IPS DF 6.9 (cell line): ENCODE measurements at regions not wholly inside any gene's neighbourhood (a gene's known extent, or its start where the extent isn't known, plus 50 kb on each side); places are given as distances from the start of the nearest gene placed in this dataset.

Experiments used
- DNase-seq: peaks from one replicate; pipeline ENCODE4 v3.0.0-alpha.2; 2013; ENCODE audit warnings: low read depth, low spot score
- H3K27ac ChIP-seq: one replicate; pipeline ENCODE4 v1.5.1; 2013; ENCODE audit warnings: low read length, control low read depth
- H3K27me3 ChIP-seq: 2 replicates; pipeline ENCODE4 v1.6.1; 2013; ENCODE audit warnings: mild to moderate bottlenecking, low read length; ENCODE audit not compliant: control insufficient read depth, insufficient read depth
- H3K36me3 ChIP-seq: 2 replicates; pipeline ENCODE4 v1.6.1; 2013; ENCODE audit warnings: low read length; ENCODE audit not compliant: control insufficient read depth, insufficient read depth
- H3K4me1 ChIP-seq: 2 replicates; pipeline ENCODE4 v1.6.1; 2013; ENCODE audit warnings: low read length; ENCODE audit not compliant: control insufficient read depth, insufficient read depth
- H3K4me3 ChIP-seq: 2 replicates; pipeline ENCODE4 v1.5.1; 2013; ENCODE audit warnings: mild to moderate bottlenecking, low read length
- H3K9me3 ChIP-seq: 2 replicates; pipeline ENCODE4 v1.6.1; 2013; ENCODE audit warnings: low read length, inconsistent platforms; ENCODE audit not compliant: control insufficient read depth, insufficient read depth
- WGBS: extraction: QIAGEN DNeasy Blood & Tissue Kit; methylation state at CpG from one replicate; pipeline ENCODE4 v1.1.7; 2013; ENCODE audit warnings: mixed read lengths, missing lambda C conversion rate; ENCODE audit not compliant: insufficient read length, insufficient coverage; 5-methylcytosine and 5-hydroxymethylcytosine counted together

DNA sequence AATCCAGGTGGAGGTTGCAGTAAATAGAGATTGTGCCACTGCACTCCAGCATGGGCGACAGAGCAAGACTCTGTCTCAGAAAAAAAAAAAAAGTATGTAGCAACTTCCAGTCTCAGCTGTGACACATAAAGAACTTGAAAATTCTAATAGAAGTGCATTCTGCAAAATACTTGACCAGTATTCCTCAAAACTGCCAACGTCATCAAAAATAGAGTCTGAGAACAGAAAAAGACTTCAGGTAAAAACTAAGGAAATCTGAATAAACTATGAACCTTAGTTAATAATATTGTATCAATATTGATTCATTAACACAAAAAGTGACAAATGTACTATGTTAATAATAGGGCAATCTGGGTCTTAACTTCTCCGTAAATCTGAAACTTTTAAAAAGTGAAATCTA, 76.7 kb upstream of the WDR75 start:
- no peak for DNase-seq
- Histone ChIP-seq H3K27me3 (no peaks in the 10 kb centered on the region), H3K36me3 (no peaks in the 10 kb centered on the region), H3K4me3 (no peak overlapping the region), H3K4me1 (no peaks in the 10 kb centered on the region), H3K27ac (no peak overlapping the region), H3K9me3 (no peaks in the 10 kb centered on the region)
- no CpG with 5 or more reads among the region's 3 CpGs for WGBS

DNA sequence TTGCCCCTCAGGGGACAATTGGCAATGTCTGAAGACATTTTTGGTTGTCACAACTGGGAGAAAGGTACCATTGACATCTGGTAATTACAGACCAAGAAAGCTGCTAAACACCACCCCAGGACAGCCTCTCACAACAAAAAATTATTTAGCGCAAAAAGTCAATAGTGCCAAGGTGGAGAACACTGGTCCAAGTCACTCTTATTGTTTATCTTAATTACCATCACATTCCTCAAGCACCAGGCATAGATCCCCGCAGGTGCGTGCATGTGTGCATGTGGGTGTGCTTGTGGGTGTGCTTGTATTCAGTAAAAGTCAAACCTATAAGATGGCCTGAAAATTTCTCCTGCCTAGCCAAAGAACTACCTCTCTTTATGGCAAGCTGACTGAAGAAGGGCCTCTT, 74.9 kb upstream of the WDR75 start:
- no peaks in the 10 kb centered on the region for H3K27me3 ChIP-seq
- no peak overlapping the region for H3K4me3 ChIP-seq
- no peaks in the 10 kb centered on the region for H3K36me3 ChIP-seq
- WGBS: no CpG with 5 or more reads among the region's 3 CpGs
- H3K9me3 ChIP-seq: no peaks in the 10 kb centered on the region
- no peak overlapping the region for H3K27ac ChIP-seq
- no peak for DNase-seq
- H3K4me1 ChIP-seq: no peaks in the 10 kb centered on the region

DNA sequence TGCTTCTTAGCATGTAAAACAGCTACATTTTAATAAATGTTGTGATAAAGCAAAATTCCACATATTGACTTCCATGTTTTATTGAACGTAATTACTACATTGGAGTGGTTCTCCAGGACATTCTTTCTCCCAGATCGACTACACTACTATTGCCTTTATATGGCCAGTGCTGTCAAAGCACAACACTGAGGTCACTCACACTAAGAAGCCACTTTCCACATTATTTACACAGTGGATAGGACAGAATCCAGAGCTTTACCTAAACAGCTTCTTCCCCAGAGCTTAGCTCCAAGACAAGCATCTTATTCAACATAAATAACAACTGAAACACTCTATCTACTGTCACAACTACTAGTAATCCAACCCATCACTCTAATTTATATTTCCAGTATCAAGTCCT, 73.9 kb upstream of the WDR75 start:
- no peaks in the 10 kb centered on the region for H3K9me3 ChIP-seq
- no peak overlapping the region for H3K27ac ChIP-seq
- no peak overlapping the region for H3K4me3 ChIP-seq
- no peak for DNase-seq
- no peaks in the 10 kb centered on the region for H3K36me3 ChIP-seq
- no peaks in the 10 kb centered on the region for H3K27me3 ChIP-seq
- WGBS: no CpG with 5 or more reads among the region's 2 CpGs
- no peaks in the 10 kb centered on the region for H3K4me1 ChIP-seq

DNA sequence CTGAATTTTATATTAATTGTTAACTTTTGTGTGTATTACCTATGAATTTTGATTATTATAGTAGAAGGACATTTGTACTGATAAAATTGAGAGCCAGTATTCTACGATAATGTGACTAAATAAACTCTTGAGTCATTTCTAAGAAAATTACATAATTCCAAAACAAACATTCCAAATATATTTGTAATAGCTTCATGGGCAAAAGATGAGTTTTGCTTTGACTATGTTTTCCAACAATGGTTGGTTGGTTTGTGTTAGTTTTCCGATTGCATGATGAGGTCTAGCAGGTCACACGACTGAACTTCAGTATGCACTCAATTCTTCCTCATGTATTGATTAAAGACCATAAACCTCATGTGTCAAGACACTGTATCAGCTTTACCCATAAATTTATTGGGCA, 71.7 kb upstream of the WDR75 start:
- no CpG with 5 or more reads among the region's 3 CpGs for WGBS

DNA sequence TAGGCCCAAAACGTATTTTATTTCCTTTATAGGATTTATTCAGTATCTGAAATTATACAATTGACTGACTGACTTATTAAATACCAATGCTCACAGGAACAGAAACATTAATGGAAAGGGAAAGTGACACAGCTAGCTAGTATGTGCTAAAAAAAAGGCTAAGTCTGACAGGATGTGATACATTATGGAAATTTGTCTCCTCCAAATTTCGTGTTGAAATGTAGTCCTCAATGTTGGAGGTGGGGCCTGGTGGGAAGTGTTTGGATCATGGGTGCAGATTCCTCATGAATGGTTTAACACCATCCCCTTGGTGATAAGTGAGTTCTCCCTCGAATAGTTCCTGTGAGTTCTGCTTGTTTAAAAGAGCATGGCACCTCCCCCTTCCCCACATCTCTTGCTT, 70.6 kb upstream of the WDR75 start:
- Histone ChIP-seq H3K9me3 (no peaks in the 10 kb centered on the region), H3K27ac (no peak overlapping the region), H3K36me3 (no peaks in the 10 kb centered on the region), H3K4me3 (no peak overlapping the region), H3K4me1 (no peaks in the 10 kb centered on the region), H3K27me3 (no peaks in the 10 kb centered on the region)
- DNase-seq: no peak
- 100% methylated on average over 1 of the region's 3 CpGs for WGBS

More for the DNA sequence above, 71.7 kb upstream of the WDR75 start:
- H3K4me1 ChIP-seq: no peaks in the 10 kb centered on the region
- H3K4me3 ChIP-seq: no peak overlapping the region
- no peak for DNase-seq
- no peaks in the 10 kb centered on the region for H3K27me3 ChIP-seq
- H3K27ac ChIP-seq: no peak overlapping the region
- no peaks in the 10 kb centered on the region for H3K9me3 ChIP-seq
- H3K36me3 ChIP-seq: no peaks in the 10 kb centered on the region

DNA sequence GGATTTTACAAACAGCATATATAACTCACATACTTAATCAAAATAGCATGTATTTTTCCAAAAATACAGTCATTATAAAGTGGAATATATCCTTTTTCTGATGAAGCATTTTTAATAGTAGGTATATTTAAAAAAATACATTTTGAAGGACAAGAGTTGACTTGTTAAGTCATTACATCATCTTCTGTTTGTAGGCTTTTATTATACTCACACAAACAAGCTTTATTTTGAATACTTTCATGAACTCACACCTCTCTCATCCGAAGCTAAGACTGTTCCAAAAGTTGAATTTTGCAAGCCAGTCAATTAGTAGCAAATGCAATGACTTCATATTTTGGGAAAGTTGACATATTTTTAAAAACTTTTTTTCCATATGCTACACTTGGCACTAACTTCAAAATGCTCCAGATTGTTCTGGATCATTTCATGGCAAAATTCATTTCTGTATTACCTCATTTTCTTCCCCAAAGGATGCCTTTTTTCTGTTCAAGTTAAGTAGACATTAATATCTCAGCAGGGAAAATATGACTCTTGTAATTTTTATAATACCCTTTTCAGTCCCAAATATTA, 68.5 kb upstream of the WDR75 start:
- Histone ChIP-seq H3K27ac (no peak overlapping the region), H3K4me1 (no peaks in the 10 kb centered on the region), H3K9me3 (no peaks in the 10 kb centered on the region), H3K36me3 (no peaks in the 10 kb centered on the region), H3K27me3 (no peaks in the 10 kb centered on the region), H3K4me3 (no peak overlapping the region)
- WGBS: no CpG with 5 or more reads among the region's 1 CpG
- DNase-seq: no peak

DNA sequence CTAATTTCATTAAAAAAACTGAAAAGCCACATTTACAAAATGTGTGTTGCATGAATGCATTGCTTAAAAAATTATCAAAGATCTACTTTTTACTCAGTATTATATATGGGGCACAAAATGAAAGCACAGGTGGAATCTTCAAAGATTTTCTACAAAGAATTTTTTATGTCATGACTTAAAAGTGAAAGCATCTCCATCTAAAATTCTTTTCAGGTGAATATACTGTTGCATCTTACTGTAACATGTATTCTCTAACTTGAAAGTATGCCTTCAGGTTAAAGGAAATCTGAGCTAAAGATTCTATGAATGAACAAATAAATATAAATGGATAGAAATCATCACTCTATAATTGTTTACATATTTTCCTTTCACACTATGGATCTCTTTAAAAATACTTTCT, 66.8 kb upstream of the WDR75 start:
- Histone ChIP-seq H3K27ac (no peak overlapping the region), H3K9me3 (no peaks in the 10 kb centered on the region), H3K27me3 (no peaks in the 10 kb centered on the region), H3K4me1 (no peaks in the 10 kb centered on the region), H3K36me3 (no peaks in the 10 kb centered on the region), H3K4me3 (no peak overlapping the region)
- DNase-seq: no peak

DNA sequence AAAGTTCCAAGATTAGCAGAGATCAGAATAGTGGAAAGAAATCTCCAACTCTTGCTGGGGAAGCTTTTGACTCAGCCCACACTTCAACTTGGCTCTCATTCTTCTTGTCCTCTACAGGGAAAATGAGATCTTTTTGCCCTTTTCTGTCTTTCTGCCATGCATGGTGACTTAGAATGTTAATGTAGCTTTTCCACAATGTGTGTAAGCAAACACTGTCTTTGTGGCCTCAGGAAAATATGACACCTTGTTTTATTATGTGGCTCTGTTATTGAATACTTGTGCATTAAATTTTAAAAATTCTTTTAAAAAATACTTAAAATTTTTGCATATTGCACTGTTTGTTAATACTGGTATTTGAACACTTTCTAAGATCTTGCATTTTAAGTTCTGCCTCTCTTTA, 65.4 kb upstream of the WDR75 start:
- H3K27ac ChIP-seq: no peak overlapping the region
- no peak for DNase-seq
- no peaks in the 10 kb centered on the region for H3K9me3 ChIP-seq
- no peaks in the 10 kb centered on the region for H3K27me3 ChIP-seq
- no peaks in the 10 kb centered on the region for H3K36me3 ChIP-seq
- H3K4me3 ChIP-seq: no peak overlapping the region
- H3K4me1 ChIP-seq: no peaks in the 10 kb centered on the region

DNA sequence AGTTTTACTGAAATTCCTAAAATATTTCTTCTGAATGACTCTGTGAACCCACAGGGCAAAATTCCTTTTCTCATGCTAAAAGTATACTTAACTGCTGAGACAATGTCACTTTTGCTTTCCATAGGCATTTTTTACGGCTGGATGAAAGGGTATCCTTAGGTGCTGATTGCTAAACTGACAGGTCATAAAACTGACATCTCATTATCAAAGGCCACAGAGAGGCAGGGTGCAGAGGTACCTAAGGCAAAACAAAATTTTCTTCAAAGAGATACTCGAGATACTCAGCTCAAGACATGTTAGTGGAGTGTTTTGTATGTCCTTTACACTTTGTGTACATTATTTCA, 62.0 kb upstream of the WDR75 start:
- Histone ChIP-seq H3K27me3 (no peaks in the 10 kb centered on the region), H3K4me1 (no peaks in the 10 kb centered on the region), H3K9me3 (no peaks in the 10 kb centered on the region), H3K36me3 (no peaks in the 10 kb centered on the region; the same call in 1 of the 2 replicates), H3K4me3 (no peak overlapping the region), H3K27ac (no peak overlapping the region)
- no peak for DNase-seq
- WGBS: no CpG with 5 or more reads among the region's 2 CpGs

DNA sequence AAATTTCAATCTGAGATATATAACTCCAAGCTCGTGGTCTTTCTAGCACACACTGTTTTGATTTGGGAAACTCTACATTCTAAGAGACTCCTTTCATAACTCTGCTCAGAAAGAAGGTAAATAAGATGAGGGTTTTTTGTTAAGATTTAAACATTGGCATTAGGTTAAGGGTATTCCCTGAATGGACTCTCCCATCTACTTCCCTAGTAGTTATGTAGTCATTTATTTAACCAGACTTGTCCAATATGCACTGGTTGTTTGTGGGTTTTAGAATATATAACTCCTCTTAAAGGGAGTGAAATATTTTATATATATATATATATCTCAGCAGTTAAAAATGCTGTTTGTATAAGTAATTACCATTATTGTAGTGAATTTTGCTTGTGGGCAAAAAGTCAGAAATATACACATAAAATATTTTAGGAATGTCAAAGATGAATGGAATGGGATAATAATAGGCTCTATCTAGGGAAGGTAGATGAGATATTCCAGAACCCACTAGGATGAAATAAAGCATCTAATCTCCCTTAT, 61.5 kb upstream of the WDR75 start:
- no peak overlapping the region for H3K27ac ChIP-seq
- H3K4me1 ChIP-seq: no peaks in the 10 kb centered on the region
- no peak for DNase-seq
- no peaks in the 10 kb centered on the region; the same call in 1 of the 2 replicates for H3K36me3 ChIP-seq
- H3K4me3 ChIP-seq: no peak overlapping the region
- no CpG with 5 or more reads among the region's 1 CpG for WGBS
- H3K9me3 ChIP-seq: no peaks in the 10 kb centered on the region
- no peaks in the 10 kb centered on the region for H3K27me3 ChIP-seq

DNA sequence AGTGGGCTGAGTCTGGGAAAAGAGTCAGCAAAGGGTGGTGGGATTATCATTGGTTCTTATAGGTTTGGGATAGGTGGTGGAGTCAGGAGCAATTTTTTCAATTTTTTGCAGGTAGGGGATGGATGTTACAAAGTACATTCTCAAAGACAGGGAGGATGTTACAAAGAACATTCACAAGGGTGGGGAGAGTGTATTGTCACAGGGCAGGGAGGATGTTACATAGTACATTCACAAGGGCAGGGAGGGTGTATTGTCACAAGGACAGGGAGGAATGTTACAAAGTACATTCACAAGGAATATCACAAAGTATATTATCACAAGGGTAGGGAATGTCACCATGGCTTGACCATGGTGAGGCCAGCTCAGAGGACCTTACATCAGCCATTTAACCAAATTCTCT, 58.6 kb upstream of the WDR75 start:
- Histone ChIP-seq H3K4me3 (no peak overlapping the region), H3K27me3 (no peaks in the 10 kb centered on the region), H3K27ac (no peak overlapping the region), H3K36me3 (no peaks in the 10 kb centered on the region; the same call in 1 of the 2 replicates), H3K9me3 (no peaks in the 10 kb centered on the region), H3K4me1 (no peaks in the 10 kb centered on the region)
- DNase-seq: no peak
